HEK293T (cell line): ENCODE measurements at regions not wholly inside any gene's neighbourhood (a gene's known extent, or its start where the extent isn't known, plus 50 kb on each side); places are given as distances from the start of the nearest gene placed in this dataset.
A peak's percentile ranks its signal among the peaks of the same experiment; 100 is the strongest.

Source experiments
- CTCF ChIA-PET: fragments of 350-600 bp; formaldehyde crosslinking; extraction: SDS; loops from one replicate; lab custom pipeline; 2021; ENCODE audit warnings: antibody characterized with exemption, inconsistent platforms; lab: Yijun Ruan, JAX
- POLR2A ChIA-PET: fragments of 350-600 bp; formaldehyde crosslinking; extraction: SDS; loops from one replicate; lab custom pipeline; 2020; ENCODE audit warnings: antibody characterized with exemption, inconsistent platforms; lab: Yijun Ruan, JAX
- DNase-seq: peaks from one replicate; pipeline ENCODE4 v3.0.0; 2012; ENCODE audit warnings: mixed read lengths; ENCODE audit errors: extremely low spot score
- ARNT ChIP-seq: fragments of 450-650 bp; IDR thresholded peaks from 2 replicates; pipeline ENCODE4 v1.6.1; 2017; ENCODE audit warnings: mild to moderate bottlenecking
- BHLHE40 ChIP-seq: fragments of 450-650 bp; IDR thresholded peaks from 2 replicates; pipeline ENCODE4 v1.6.1; 2016; ENCODE audit warnings: mild to moderate bottlenecking, moderate library complexity, borderline replicate concordance
- CTBP1 ChIP-seq: fragments of 450-650 bp; IDR thresholded peaks from 2 replicates; pipeline ENCODE4 v1.6.1; 2016; ENCODE audit warnings: borderline replicate concordance
- ELF4 ChIP-seq: fragments of 450-650 bp; IDR thresholded peaks from 2 replicates; pipeline ENCODE4 v1.6.1; 2017; ENCODE audit warnings: antibody characterized with exemption
- FOXA1 ChIP-seq: fragments of 450-650 bp; IDR thresholded peaks from 2 replicates; pipeline ENCODE4 v1.6.1; 2016; ENCODE audit warnings: mild to moderate bottlenecking
- FOXK2 ChIP-seq: fragments of 450-650 bp; IDR thresholded peaks from 2 replicates; pipeline ENCODE4 v1.6.1; 2016; ENCODE audit warnings: mild to moderate bottlenecking
- FOXM1 ChIP-seq: fragments of 450-650 bp; IDR thresholded peaks from 2 replicates; pipeline ENCODE4 v1.6.1; 2017; ENCODE audit warnings: mild to moderate bottlenecking, borderline replicate concordance
- HDGF ChIP-seq: fragments of 450-650 bp; IDR thresholded peaks from 2 replicates; pipeline ENCODE4 v1.6.1; 2017; ENCODE audit warnings: antibody characterized with exemption, borderline replicate concordance
- L3MBTL2 ChIP-seq: fragments of 450-650 bp; conservative IDR thresholded peaks from 2 replicates; pipeline ENCODE4 v1.6.1; 2016; ENCODE audit warnings: mild to moderate bottlenecking
- LEF1 ChIP-seq: fragments of 450-650 bp; IDR thresholded peaks from 2 replicates; pipeline ENCODE4 v1.6.1; 2017; ENCODE audit warnings: mild to moderate bottlenecking, borderline replicate concordance
- NFRKB ChIP-seq: fragments of 450-650 bp; IDR thresholded peaks from 2 replicates; pipeline ENCODE4 v1.6.1; 2016; ENCODE audit warnings: mild to moderate bottlenecking, moderate library complexity
- SP1 ChIP-seq: fragments of 450-650 bp; IDR thresholded peaks from 2 replicates; pipeline ENCODE4 v1.6.1; 2017
- SUZ12 ChIP-seq: fragments of 450-650 bp; IDR thresholded peaks from 2 replicates; pipeline ENCODE4 v1.6.1; 2016; ENCODE audit warnings: mild to moderate bottlenecking
- TARDBP ChIP-seq: fragments of 450-650 bp; IDR thresholded peaks from 2 replicates; pipeline ENCODE4 v1.6.1; 2016
- ZNF384 ChIP-seq: fragments of 450-650 bp; IDR thresholded peaks from 2 replicates; pipeline ENCODE4 v1.6.1; 2016
- TF ChIP-seq, protein P1 (sequence below): fragments of 450-650 bp; IDR thresholded peaks from 2 replicates; pipeline ENCODE4 v1.6.1; 2016

DNA sequence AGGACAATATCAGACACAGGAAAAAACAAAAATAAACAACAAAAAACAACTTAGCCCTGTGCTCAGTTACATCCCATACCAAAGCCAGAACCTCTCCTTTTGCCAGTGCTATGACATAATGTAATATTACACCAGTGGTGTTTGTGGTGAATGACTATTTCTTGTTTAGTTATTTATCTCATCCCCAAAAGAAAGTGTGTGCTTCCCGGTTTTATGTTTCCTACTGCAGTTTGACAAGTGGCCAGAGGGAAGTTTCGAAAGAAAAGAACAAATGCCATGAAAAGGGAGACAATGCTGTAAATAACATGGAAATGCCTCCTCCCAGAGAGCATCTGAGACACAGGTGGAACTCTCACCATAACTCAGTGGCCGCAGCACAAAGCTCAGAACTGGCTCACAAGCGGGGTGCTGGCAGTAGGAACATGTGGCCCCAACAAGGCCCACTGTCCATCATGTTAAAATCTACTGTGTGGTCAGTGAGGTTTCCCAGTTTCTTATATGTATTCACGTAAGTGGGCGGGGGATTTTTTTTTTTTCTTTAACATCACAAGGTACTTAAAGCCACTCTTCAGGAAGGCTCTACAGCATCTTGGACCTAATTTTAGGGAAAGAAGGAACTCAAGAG is 158.2 kb downstream of the BARHL2 start:
- CTCF ChIA-PET, result no interaction called here
- POLR2A ChIA-PET, result no interaction called here
- TF ChIP-seq SP1 (no peak), HDGF (no peak), ELF4 (no peak), FOXA1 (no peak), L3MBTL2 (no peak), LEF1 (no peak), BHLHE40 (no peak), SUZ12 (no peak), NFRKB (no peak), TARDBP (no peak), FOXM1 (no peak), FOXK2 (no peak), ARNT (no peak), ZNF384 (no peak), CTBP1 (no peak)
- TF ChIP-seq, protein P1, sequence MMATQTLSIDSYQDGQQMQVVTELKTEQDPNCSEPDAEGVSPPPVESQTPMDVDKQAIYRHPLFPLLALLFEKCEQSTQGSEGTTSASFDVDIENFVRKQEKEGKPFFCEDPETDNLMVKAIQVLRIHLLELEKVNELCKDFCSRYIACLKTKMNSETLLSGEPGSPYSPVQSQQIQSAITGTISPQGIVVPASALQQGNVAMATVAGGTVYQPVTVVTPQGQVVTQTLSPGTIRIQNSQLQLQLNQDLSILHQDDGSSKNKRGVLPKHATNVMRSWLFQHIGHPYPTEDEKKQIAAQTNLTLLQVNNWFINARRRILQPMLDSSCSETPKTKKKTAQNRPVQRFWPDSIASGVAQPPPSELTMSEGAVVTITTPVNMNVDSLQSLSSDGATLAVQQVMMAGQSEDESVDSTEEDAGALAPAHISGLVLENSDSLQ, result no peak
- DNase-seq, result no peak

DNA sequence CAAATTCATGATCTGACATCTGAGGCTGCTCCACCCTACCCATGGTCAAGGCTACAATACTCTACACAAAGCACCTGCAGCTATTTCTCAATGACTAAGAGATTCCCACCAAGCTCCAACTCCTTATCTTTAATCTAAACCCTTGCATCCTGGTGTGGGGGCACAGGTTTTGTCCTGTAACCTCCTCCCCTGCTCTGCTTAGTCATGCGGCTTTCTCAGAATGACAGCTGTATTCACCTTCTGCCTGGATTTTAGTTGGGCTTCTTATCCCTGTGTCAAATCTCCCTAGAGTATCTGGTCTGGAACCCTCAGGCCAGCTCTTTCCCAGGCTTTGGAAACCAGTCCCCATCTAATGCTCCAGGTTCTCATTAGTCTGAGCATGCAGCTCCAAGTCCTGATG is 159.0 kb downstream of the BARHL2 start:
- POLR2A ChIA-PET, result no interaction called here
- CTCF ChIA-PET, result interaction anchor here (0.8 kb wide), 1 partner anchor 20 kb away, joined by 3 read pairs; no protein-coding TSS in a partner anchor
- peak; percentile 16 for DNase-seq
- no peak for TF ChIP-seq HDGF
- no peak for TF ChIP-seq L3MBTL2
- no peak for TF ChIP-seq SP1
- TF ChIP-seq LEF1, result no peak
- no peak for TF ChIP-seq ARNT
- no peak for TF ChIP-seq NFRKB
- TF ChIP-seq, protein P1, result no peak
- no peak for TF ChIP-seq SUZ12
- no peak for TF ChIP-seq ZNF384
- no peak for TF ChIP-seq ELF4
- no peak for TF ChIP-seq CTBP1
- no peak for TF ChIP-seq FOXK2
- TF ChIP-seq TARDBP, result no peak

DNA sequence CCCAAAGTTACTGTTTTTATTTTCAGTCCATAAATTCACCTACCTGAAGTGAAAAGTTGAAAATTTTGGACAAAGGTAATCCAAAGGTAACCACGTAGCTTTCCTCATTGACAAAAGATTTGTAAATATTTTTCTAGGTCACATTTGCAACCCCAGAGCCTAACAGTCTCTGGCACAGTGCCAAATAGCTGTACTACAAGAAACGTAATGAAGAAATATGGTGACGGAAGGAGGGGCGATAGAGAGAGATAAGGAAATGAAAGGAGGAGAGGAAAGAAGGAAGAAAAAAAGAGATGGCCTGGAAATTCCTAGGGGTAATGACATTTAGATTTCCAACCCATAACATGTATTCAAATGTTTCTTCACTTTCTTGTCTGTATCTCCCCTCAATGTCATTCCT is 159.4 kb downstream of the BARHL2 start:
- ChIA-PET POLR2A (no interaction called here), CTCF (interaction anchor here (0.8 kb wide), 1 partner anchor 21 kb away, joined by 3 read pairs; no protein-coding TSS in a partner anchor)

GRCh38 chr1:90550626-90551406 is 166.3 kb downstream of the BARHL2 start:
- ChIA-PET POLR2A (no interaction called here), CTCF (interaction anchor here (1.0 kb wide), 1 partner anchor 10 kb away, joined by 3 read pairs; no protein-coding TSS in a partner anchor)
- TF ChIP-seq TARDBP (no peak), ZNF384 (no peak), CTBP1 (no peak), LEF1 (no peak), NFRKB (no peak), SP1 (no peak), BHLHE40 (no peak), HDGF (no peak), FOXM1 (no peak), L3MBTL2 (no peak), ARNT (no peak), SUZ12 (no peak), FOXA1 (no peak), ELF4 (no peak)
- TF ChIP-seq, protein P1, result no peak
- peak; percentile 30 for DNase-seq

More for the DNA sequence above, 159.4 kb downstream of the BARHL2 start:
- DNase-seq, result no peak
- TF ChIP-seq L3MBTL2, result no peak
- TF ChIP-seq BHLHE40, result no peak
- no peak for TF ChIP-seq FOXM1
- no peak for TF ChIP-seq FOXA1

- ChIA-PET CTCF (no interaction called here), POLR2A (no interaction called here)
- DNase-seq, result no peak
- TF ChIP-seq ELF4 (no peak), ARNT (no peak), SP1 (no peak), NFRKB (no peak)
Measured at GRCh38 chr1:90544356-90544755, 172.7 kb downstream of the BARHL2 start.
